OCI-LY1 (cell line): ENCODE measurements at regions not wholly inside any gene's neighbourhood (a gene's known extent, or its start where the extent isn't known, plus 50 kb on each side); places are given as distances from the start of the nearest gene placed in this dataset.

Experiments
- H2AFZ ChIP-seq: fragments of 200-600 bp; sonication (generic), shearing (Covaris generic); 2 replicates; pipeline ENCODE4 v1.6.0; 2014; ENCODE audit warnings: antibody characterized with exemption, mild to moderate bottlenecking, low read length
- H3F3A ChIP-seq: fragments of 200-600 bp; sonication (generic), shearing (Covaris generic); 2 replicates; pipeline ENCODE4 v1.6.0; 2014; ENCODE audit warnings: mild to moderate bottlenecking, antibody characterized with exemption, low read length, moderate library complexity; ENCODE audit not compliant: insufficient read depth
- H3K27ac ChIP-seq: fragments of 200-600 bp; sonication (generic); 2 replicates; pipeline ENCODE4 v1.5.1; 2014; ENCODE audit warnings: low read length, mixed run types, mild to moderate bottlenecking, low read depth; ENCODE audit not compliant: poor library complexity, severe bottlenecking
- H3K27me3 ChIP-seq: fragments of 200-600 bp; sonication (generic); 2 replicates; pipeline ENCODE4 v1.6.0; 2014; ENCODE audit warnings: antibody characterized with exemption, mild to moderate bottlenecking, low read length, moderate library complexity; ENCODE audit not compliant: insufficient read depth
- H3K36me3 ChIP-seq: fragments of 200-600 bp; sonication (generic); 2 replicates; pipeline ENCODE4 v1.6.1; 2014; ENCODE audit warnings: mild to moderate bottlenecking, antibody characterized with exemption, low read length, moderate library complexity, mixed read lengths; ENCODE audit not compliant: insufficient read depth
- H3K4me1 ChIP-seq: fragments of 200-600 bp; sonication (generic); 2 replicates; pipeline ENCODE4 v1.5.1; 2014; ENCODE audit warnings: mild to moderate bottlenecking, low read length, moderate library complexity; ENCODE audit not compliant: insufficient read depth, severe bottlenecking
- H3K4me2 ChIP-seq: fragments of 200-600 bp; sonication (generic), shearing (Covaris generic); 2 replicates; pipeline ENCODE4 v1.6.1; 2014; ENCODE audit warnings: low read length
- H3K4me3 ChIP-seq: fragments of 200-600 bp; sonication (generic); 2 replicates; pipeline ENCODE4 v1.5.1; 2014; ENCODE audit warnings: low read length, low read depth, mild to moderate bottlenecking, mixed read lengths; ENCODE audit not compliant: poor library complexity, severe bottlenecking
- H3K79me2 ChIP-seq: fragments of 200-600 bp; shearing (Covaris generic); 2 replicates; pipeline ENCODE4 v1.6.1; 2016; ENCODE audit warnings: mixed run types, low read length, mixed read lengths; ENCODE audit not compliant: insufficient read depth
- H3K9ac ChIP-seq: fragments of 200-600 bp; sonication (generic), shearing (Covaris generic); 2 replicates; pipeline ENCODE4 v1.6.1; 2014; ENCODE audit warnings: mild to moderate bottlenecking, low read length, mixed read lengths
- H3K9me2 ChIP-seq: fragments of 200-600 bp; sonication (generic), shearing (Covaris generic); 2 replicates; pipeline ENCODE4 v1.6.1; 2014; ENCODE audit warnings: low read depth, mild to moderate bottlenecking, low read length, mixed read lengths
- H3K9me3 ChIP-seq: fragments of 200-600 bp; shearing (Covaris generic); 2 replicates; pipeline ENCODE4 v1.6.1; 2014; ENCODE audit warnings: low read length, mixed read lengths
- H4K20me1 ChIP-seq: fragments of 200-600 bp; sonication (generic), shearing (Covaris generic); 2 replicates; pipeline ENCODE4 v1.6.0; 2016; ENCODE audit warnings: mild to moderate bottlenecking, low read length; ENCODE audit not compliant: insufficient read depth
- EZH2 ChIP-seq: fragments of 200-600 bp; sonication (generic), shearing (Covaris generic); IDR thresholded peaks from 2 replicates; pipeline ENCODE4 v1.8.0; 2017; ENCODE audit warnings: borderline replicate concordance, mixed run types, mild to moderate bottlenecking, antibody characterized with exemption, low read length, moderate library complexity, mixed read lengths
- TF ChIP-seq, protein P1 (sequence below): fragments of 200-600 bp; sonication (generic), shearing (Covaris generic); IDR thresholded peaks from 2 replicates; pipeline ENCODE4 v1.5.1; 2017; ENCODE audit warnings: mild to moderate bottlenecking, antibody characterized with exemption, low read length, moderate library complexity, mixed read lengths

DNA sequence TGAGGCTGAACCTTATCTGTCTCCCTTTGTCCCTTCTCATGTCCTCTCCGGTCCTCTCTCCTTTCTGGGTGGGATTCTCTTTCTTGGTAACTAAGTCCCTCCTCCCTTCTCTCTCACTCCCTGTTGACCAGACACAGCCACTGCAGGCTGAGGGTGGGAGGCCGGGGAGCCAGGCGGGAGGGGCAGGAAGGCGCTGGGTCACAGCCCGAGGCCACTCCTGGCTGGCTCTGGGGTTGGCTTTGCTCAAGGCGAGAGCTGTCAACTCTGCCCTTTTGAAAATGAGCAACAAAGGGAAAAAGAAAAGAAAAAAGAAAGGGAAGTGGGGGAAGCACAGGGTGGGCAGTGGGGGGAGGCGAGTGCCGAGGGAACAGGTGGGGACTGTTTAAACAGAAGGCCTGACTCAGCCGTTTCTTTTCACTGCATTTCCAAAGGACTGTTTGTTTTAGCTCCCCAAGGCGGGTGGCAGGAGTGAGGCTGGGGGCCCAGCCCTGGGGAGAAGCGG, 70.5 kb upstream of the IGFBP5 start:
- no peaks in the 10 kb centered on the region for H3K9me2 ChIP-seq
- H3K4me3 ChIP-seq, result no peak overlapping the region
- no peaks in the 10 kb centered on the region for H3F3A ChIP-seq
- no peaks in the 10 kb centered on the region for H4K20me1 ChIP-seq
- H3K9me3 ChIP-seq, result no peaks in the 10 kb centered on the region
- TF ChIP-seq EZH2, result no peak
- TF ChIP-seq, protein P1, sequence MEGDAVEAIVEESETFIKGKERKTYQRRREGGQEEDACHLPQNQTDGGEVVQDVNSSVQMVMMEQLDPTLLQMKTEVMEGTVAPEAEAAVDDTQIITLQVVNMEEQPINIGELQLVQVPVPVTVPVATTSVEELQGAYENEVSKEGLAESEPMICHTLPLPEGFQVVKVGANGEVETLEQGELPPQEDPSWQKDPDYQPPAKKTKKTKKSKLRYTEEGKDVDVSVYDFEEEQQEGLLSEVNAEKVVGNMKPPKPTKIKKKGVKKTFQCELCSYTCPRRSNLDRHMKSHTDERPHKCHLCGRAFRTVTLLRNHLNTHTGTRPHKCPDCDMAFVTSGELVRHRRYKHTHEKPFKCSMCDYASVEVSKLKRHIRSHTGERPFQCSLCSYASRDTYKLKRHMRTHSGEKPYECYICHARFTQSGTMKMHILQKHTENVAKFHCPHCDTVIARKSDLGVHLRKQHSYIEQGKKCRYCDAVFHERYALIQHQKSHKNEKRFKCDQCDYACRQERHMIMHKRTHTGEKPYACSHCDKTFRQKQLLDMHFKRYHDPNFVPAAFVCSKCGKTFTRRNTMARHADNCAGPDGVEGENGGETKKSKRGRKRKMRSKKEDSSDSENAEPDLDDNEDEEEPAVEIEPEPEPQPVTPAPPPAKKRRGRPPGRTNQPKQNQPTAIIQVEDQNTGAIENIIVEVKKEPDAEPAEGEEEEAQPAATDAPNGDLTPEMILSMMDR, result no peak
- H3K36me3 ChIP-seq, result no peaks in the 10 kb centered on the region
- H3K27me3 ChIP-seq, result no peaks in the 10 kb centered on the region
- H3K4me2 ChIP-seq, result no peak overlapping the region
- H3K4me1 ChIP-seq, result no peaks in the 10 kb centered on the region
- H3K9ac ChIP-seq, result no peak overlapping the region
- H3K79me2 ChIP-seq, result no peaks in the 10 kb centered on the region
- H2AFZ ChIP-seq, result no peak overlapping the region
- H3K27ac ChIP-seq, result no peak overlapping the region

DNA sequence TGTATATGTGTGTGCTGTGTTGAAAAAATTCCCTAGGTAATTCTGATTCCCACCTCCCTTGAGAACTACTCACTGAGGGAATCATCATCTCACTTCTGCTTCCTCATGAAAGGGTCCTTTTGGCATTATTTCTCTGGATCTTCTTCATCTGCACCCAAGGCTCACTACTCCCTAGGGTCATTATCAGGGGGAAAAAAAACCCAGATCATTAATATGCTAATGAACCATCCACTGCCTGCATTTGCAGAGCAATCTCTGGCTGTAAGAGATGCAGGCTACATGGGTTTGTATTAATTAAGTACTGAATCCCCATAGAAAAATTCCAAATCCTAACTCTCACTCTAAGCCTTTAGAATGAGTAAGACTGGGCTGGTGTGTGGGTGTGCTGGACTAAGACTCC, 68.0 kb upstream of the IGFBP5 start:
- no peak overlapping the region for H2AFZ ChIP-seq
- no peak overlapping the region for H3K27ac ChIP-seq
- no peak overlapping the region for H3K4me3 ChIP-seq
- H3K27me3 ChIP-seq, result no peaks in the 10 kb centered on the region
- no peaks in the 10 kb centered on the region for H3K36me3 ChIP-seq
- no peaks in the 10 kb centered on the region for H4K20me1 ChIP-seq
- H3K9ac ChIP-seq, result no peak overlapping the region
- H3K9me3 ChIP-seq, result no peaks in the 10 kb centered on the region
- no peak overlapping the region for H3K4me2 ChIP-seq
- H3F3A ChIP-seq, result no peaks in the 10 kb centered on the region
- no peaks in the 10 kb centered on the region for H3K4me1 ChIP-seq
- H3K9me2 ChIP-seq, result no peaks in the 10 kb centered on the region
- H3K79me2 ChIP-seq, result no peaks in the 10 kb centered on the region
- no peak for TF ChIP-seq EZH2
- TF ChIP-seq, protein P1, result no peak

DNA sequence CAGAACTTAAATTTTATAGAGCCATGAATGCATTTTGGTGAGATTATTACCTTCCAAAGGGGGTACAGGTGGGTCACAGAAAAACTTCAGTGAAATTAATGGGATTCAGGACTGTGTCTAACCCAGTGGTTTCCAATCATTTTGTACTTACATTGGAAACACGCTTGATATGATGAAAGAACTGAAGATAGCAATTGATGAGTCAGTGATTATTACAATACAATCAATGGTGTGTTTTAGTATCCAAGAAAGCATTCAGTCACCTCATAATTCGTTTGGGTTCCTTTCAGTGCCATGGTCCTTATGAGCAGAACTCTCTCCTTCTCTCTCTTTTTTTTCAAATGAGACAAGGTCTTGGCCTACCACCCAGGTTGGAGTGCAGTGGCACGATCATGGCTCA, 66.5 kb upstream of the IGFBP5 start:
- Histone ChIP-seq H3K9me3 (no peaks in the 10 kb centered on the region), H3K36me3 (no peaks in the 10 kb centered on the region), H3K9me2 (no peaks in the 10 kb centered on the region), H2AFZ (no peak overlapping the region), H3K4me1 (no peaks in the 10 kb centered on the region), H3K4me3 (no peak overlapping the region), H3K9ac (no peak overlapping the region), H3K27ac (no peak overlapping the region), H4K20me1 (no peaks in the 10 kb centered on the region), H3F3A (no peaks in the 10 kb centered on the region), H3K27me3 (no peaks in the 10 kb centered on the region), H3K79me2 (no peaks in the 10 kb centered on the region), H3K4me2 (no peak overlapping the region)
- no peak for TF ChIP-seq EZH2
- TF ChIP-seq, protein P1, result no peak
